MM.1S (cell line): ENCODE measurements at regions not wholly inside any gene's neighbourhood (a gene's known extent, or its start where the extent isn't known, plus 50 kb on each side); places are given as distances from the start of the nearest gene placed in this dataset.

Source experiments
- DNase-seq: peaks from one replicate; pipeline ENCODE4 v3.0.0-alpha.2; 2015
- H2AFZ ChIP-seq: fragments of 300-600 bp; sonication (generic); 2 replicates; pipeline ENCODE4 v1.6.0; 2016; ENCODE audit warnings: antibody characterized with exemption, low read length
- H3F3A ChIP-seq: fragments of 300-600 bp; sonication (generic); 2 replicates; pipeline ENCODE4 v1.6.1; 2016; ENCODE audit warnings: mild to moderate bottlenecking, antibody characterized with exemption, low read length, moderate library complexity, mixed read lengths; ENCODE audit not compliant: insufficient read depth
- H3K27ac ChIP-seq: fragments of 300-600 bp; sonication (generic); 2 replicates; pipeline ENCODE4 v1.5.1; 2016; ENCODE audit warnings: mild to moderate bottlenecking, low read length
- H3K27me3 ChIP-seq: fragments of 300-600 bp; sonication (generic); replicated peaks from 2 replicates; pipeline ENCODE4 v1.6.0; 2016; ENCODE audit warnings: low read length; ENCODE audit not compliant: insufficient read depth
- H3K36me3 ChIP-seq: fragments of 300-600 bp; sonication (generic); replicated peaks from 2 replicates; pipeline ENCODE4 v1.6.1; 2016; ENCODE audit warnings: mild to moderate bottlenecking, low read length, mixed read lengths; ENCODE audit not compliant: insufficient read depth
- H3K4me1 ChIP-seq: fragments of 300-600 bp; sonication (generic); 2 replicates; pipeline ENCODE4 v1.6.1; 2016; ENCODE audit warnings: low read length, mixed read lengths
- H3K4me2 ChIP-seq: fragments of 300-600 bp; sonication (generic); 2 replicates; pipeline ENCODE4 v1.6.0; 2016; ENCODE audit warnings: low read depth, low read length
- H3K4me3 ChIP-seq: fragments of 300-600 bp; sonication (generic); 2 replicates; pipeline ENCODE4 v1.5.1; 2016; ENCODE audit warnings: low read length, mixed read lengths
- H3K79me2 ChIP-seq: fragments of 300-600 bp; sonication (generic); 2 replicates; pipeline ENCODE4 v1.6.1; 2016; ENCODE audit warnings: mixed run types, low read length, mixed read lengths
- H3K9ac ChIP-seq: fragments of 300-600 bp; sonication (generic); 2 replicates; pipeline ENCODE4 v1.6.1; 2016; ENCODE audit warnings: low read length, mixed read lengths
- H3K9me2 ChIP-seq: fragments of 300-600 bp; sonication (generic); replicated peaks from 2 replicates; pipeline ENCODE4 v1.6.1; 2016; ENCODE audit warnings: mild to moderate bottlenecking, low read length, mixed read lengths; ENCODE audit not compliant: insufficient read depth
- H3K9me3 ChIP-seq: fragments of 300-600 bp; sonication (generic); replicated peaks from 2 replicates; pipeline ENCODE4 v1.6.1; 2016; ENCODE audit warnings: mild to moderate bottlenecking, low read length, mixed read lengths; ENCODE audit not compliant: insufficient read depth
- H4K20me1 ChIP-seq: fragments of 300-600 bp; sonication (generic); 2 replicates; pipeline ENCODE4 v1.6.1; 2016; ENCODE audit warnings: mild to moderate bottlenecking, low read length, moderate library complexity, mixed read lengths; ENCODE audit not compliant: insufficient read depth
- CTCF ChIP-seq: fragments of 300-600 bp; sonication (generic); IDR thresholded peaks from 2 replicates; pipeline ENCODE4 v1.5.1; 2016; ENCODE audit warnings: antibody characterized with exemption, low read length, mixed read lengths
- EZH2 ChIP-seq: fragments of 300-600 bp; sonication (generic); optimal IDR thresholded peaks from 2 replicates; pipeline ENCODE3; 2017; ENCODE audit warnings: low read depth, mild to moderate bottlenecking, antibody characterized with exemption, low read length, mixed read lengths
- EZH2phosphoT487 ChIP-seq: fragments of 300-600 bp; sonication (generic); IDR thresholded peaks from 2 replicates; pipeline ENCODE4 v1.6.1; 2018; ENCODE audit warnings: antibody characterized with exemption, low read length

- Histone ChIP-seq H3K9ac (no peak overlapping the region), H3K27ac (no peak overlapping the region), H3K27me3 (no peaks in the 10 kb centered on the region), H3K79me2 (no peaks in the 10 kb centered on the region), H3K36me3 (no peaks in the 10 kb centered on the region), H3K9me3 (no peaks in the 10 kb centered on the region), H4K20me1 (no peaks in the 10 kb centered on the region), H3K9me2 (no peaks in the 10 kb centered on the region), H2AFZ (no peak overlapping the region), H3K4me1 (no peaks in the 10 kb centered on the region), H3K4me3 (no peak overlapping the region), H3F3A (no peaks in the 10 kb centered on the region), H3K4me2 (no peak overlapping the region)
- DNase-seq = no peak
- TF ChIP-seq EZH2 (no peak), CTCF (no peak), EZH2phosphoT487 (no peak)
These were observed 303.9 kb downstream of the FGF9 start for GRCh38 chr13:21974741-21975140.

- Histone ChIP-seq H3K4me3 (no peak overlapping the region), H3F3A (no peaks in the 10 kb centered on the region), H3K79me2 (no peaks in the 10 kb centered on the region), H2AFZ (no peak overlapping the region), H3K27me3 (no peaks in the 10 kb centered on the region), H3K9me3 (no peaks in the 10 kb centered on the region), H3K9me2 (no peaks in the 10 kb centered on the region), H3K9ac (no peak overlapping the region), H3K4me2 (no peak overlapping the region), H3K36me3 (no peaks in the 10 kb centered on the region), H4K20me1 (no peaks in the 10 kb centered on the region), H3K27ac (no peak overlapping the region), H3K4me1 (no peaks in the 10 kb centered on the region)
- DNase-seq = no peak
- TF ChIP-seq CTCF (no peak), EZH2 (no peak), EZH2phosphoT487 (no peak)
These were observed 305.3 kb downstream of the FGF9 start for GRCh38 chr13:21976159-21976558.

GRCh38 chr13:21979161-21979806 is 308.4 kb downstream of the FGF9 start:
- DNase-seq = no peak
- H3K4me2 ChIP-seq = no peak overlapping the region

More at GRCh38 chr13:21979161-21979806, 308.4 kb downstream of the FGF9 start:
- Histone ChIP-seq H3K4me3 (no peak overlapping the region), H3K36me3 (no peaks in the 10 kb centered on the region), H3K9me3 (no peaks in the 10 kb centered on the region), H3K27me3 (no peaks in the 10 kb centered on the region), H3K79me2 (no peaks in the 10 kb centered on the region), H3F3A (no peaks in the 10 kb centered on the region), H3K9me2 (no peaks in the 10 kb centered on the region), H3K4me1 (no peaks in the 10 kb centered on the region), H3K27ac (no peak overlapping the region), H4K20me1 (no peaks in the 10 kb centered on the region), H2AFZ (no peak overlapping the region), H3K9ac (no peak overlapping the region)
- no peak for TF ChIP-seq CTCF
- no peak for TF ChIP-seq EZH2
- no peak for TF ChIP-seq EZH2phosphoT487
